Pons (tissue), 1 donor: ENCODE measurements at regions not wholly inside any gene's neighbourhood (a gene's known extent, or its start where the extent isn't known, plus 50 kb on each side); places are given as distances from the start of the nearest gene placed in this dataset.

Experiments
- DNase-seq: peaks from one replicate; pipeline ENCODE4 v3.0.0-alpha.2; 2016; ENCODE audit warnings: low spot score

- no peak for DNase-seq
These were observed 158.7 kb downstream of the DRD1 start for GRCh38 chr5:175285261-175285660.

GRCh38 chr5:175284806-175285205 lies 159.2 kb downstream of the DRD1 start:
- no peak for DNase-seq

GRCh38 chr5:175282611-175283225 lies 161.3 kb downstream of the DRD1 start:
- DNase-seq = no peak

GRCh38 chr5:175281714-175282113 lies 162.3 kb downstream of the DRD1 start:
- no peak for DNase-seq

- no peak for DNase-seq
These were observed 162.7 kb downstream of the DRD1 start for GRCh38 chr5:175281257-175281656.

- no peak for DNase-seq
These were observed 164.5 kb downstream of the DRD1 start for GRCh38 chr5:175279506-175279905.

GRCh38 chr5:175275748-175276147 lies 168.2 kb downstream of the DRD1 start:
- DNase-seq = no peak

- no peak for DNase-seq
These were observed 168.9 kb downstream of the DRD1 start for GRCh38 chr5:175275097-175275496.

GRCh38 chr5:175274171-175274570 lies 169.8 kb downstream of the DRD1 start:
- DNase-seq = no peak

GRCh38 chr5:175264406-175264805 lies 179.6 kb downstream of the DRD1 start:
- no peak for DNase-seq

- DNase-seq = no peak
These were observed 180.2 kb downstream of the DRD1 start for GRCh38 chr5:175263776-175264175.

- DNase-seq = no peak
These were observed 182.5 kb downstream of the DRD1 start for GRCh38 chr5:175261526-175261925.

GRCh38 chr5:175261037-175261436 lies 182.9 kb downstream of the DRD1 start:
- no peak for DNase-seq

- DNase-seq = no peak
These were observed 186.2 kb downstream of the DRD1 start for GRCh38 chr5:175257847-175258194.

GRCh38 chr5:175257128-175257846 lies 186.7 kb downstream of the DRD1 start:
- DNase-seq = no peak

- peak; percentile 5 for DNase-seq
These were observed 189.8 kb downstream of the DRD1 start for GRCh38 chr5:175254155-175254554.

GRCh38 chr5:175253597-175253996 lies 190.4 kb downstream of the DRD1 start:
- no peak for DNase-seq

GRCh38 chr5:175252234-175252805 lies 191.7 kb downstream of the DRD1 start:
- DNase-seq = no peak

- no peak for DNase-seq
These were observed 193.6 kb downstream of the DRD1 start for GRCh38 chr5:175250426-175250825.

GRCh38 chr5:175248416-175248905 lies 195.5 kb downstream of the DRD1 start:
- no peak for DNase-seq

- DNase-seq = no peak
These were observed 197.0 kb downstream of the DRD1 start for GRCh38 chr5:175246889-175247520.

GRCh38 chr5:175246242-175246888 lies 197.6 kb downstream of the DRD1 start:
- DNase-seq = peak; percentile 1
